ENCODE measurements at regions not wholly inside any gene's neighbourhood (a gene's known extent, or its start where the extent isn't known, plus 50 kb on each side); places are given as distances from the start of the nearest gene placed in this dataset.
"Not testable (repeated sequence)": the region's sequence is repeated elsewhere in the genome, so short reads cannot be mapped to it uniquely, and the experiment has no call there.

DNA sequence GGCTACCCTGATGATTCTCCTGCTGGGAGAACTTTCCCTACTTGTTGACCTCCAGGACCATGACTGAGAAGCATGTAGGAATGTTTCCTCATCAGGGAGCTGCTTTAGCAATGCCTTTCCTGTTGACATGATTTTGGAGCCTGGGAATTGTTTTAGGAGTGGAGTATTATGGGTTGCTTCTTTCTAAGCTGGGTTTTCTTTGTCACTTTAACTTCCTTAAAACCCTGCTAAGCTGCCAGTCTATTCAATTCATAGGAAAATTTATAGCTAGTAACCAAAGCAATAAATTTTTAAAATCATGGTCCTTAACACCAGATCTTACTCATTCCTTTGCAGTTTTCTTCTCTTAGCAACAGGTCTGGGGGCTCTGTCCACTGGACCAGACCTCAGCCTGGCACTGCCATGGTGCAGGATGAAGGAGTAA, 125.6 kb upstream of the TACR1 start:
- no peak for DNase-seq

DNA sequence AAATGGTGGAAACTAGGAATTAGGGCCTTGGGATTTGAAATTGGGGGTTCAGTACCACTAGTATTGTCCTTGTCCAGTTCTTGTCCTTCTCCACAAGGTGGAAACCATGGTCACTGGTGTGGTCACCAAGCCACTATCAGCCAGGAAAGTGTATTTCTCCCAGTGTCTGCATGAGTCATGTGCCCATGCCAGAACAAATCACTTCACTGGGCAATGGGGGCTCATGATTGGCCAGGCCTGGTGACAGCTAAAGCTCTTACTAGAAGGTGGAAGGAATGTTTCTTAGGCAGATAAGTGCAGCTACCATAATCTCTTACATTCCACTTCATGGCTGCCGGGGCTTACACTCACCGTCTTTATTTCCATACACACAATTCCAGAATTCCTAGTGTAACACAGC, 124.8 kb upstream of the TACR1 start:
- no peak for DNase-seq

DNA sequence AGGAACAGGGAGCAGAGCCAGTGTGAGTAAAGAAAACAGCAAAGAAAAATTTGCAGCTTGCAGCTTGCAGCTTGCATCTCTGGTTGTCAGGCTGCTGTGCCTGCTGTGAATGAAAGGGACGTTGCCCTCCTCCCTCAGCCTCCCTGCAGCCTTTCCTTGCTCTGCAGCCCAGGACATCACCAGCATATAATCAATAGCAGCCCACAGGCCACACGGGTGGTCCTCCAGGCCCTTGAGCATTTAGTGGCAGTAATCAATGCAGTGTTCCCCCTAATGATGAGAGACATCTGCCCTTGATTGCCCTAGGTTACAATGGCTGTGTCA, 122.2 kb upstream of the TACR1 start:
- no peak for DNase-seq

DNA sequence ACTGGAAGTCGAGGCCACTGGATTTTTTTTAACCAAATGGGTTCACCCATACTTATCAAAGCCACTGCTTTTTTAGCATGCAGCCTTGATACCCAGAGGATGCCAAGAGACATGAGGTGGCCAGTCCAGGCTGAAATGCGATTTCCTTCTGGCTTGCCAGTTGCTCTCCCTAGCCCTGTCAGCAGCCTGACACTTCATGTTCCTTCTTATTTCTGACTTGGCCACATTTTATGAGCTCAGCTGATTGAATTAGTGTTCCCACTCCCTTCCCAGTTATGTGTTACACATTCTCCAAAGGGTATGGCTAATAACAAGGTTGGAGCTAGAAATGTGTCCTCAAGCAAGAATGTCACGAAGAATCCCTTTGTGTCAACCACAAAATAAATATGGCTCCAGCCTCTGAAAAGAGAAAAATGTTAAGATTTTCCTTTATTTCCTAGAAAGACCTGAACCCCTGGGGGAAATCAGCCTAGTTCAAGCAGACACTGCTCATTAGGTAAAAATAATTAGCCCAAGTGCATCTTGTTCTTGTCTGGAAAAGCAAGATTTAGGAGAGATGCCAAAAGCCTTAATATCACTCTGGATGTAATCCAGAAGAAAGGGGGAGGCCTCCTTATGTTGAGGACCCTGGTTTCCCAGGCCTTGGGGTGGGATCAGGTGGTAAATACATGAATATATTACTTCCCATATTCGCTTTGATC, 121.7 kb upstream of the TACR1 start:
- no peak for DNase-seq

DNA sequence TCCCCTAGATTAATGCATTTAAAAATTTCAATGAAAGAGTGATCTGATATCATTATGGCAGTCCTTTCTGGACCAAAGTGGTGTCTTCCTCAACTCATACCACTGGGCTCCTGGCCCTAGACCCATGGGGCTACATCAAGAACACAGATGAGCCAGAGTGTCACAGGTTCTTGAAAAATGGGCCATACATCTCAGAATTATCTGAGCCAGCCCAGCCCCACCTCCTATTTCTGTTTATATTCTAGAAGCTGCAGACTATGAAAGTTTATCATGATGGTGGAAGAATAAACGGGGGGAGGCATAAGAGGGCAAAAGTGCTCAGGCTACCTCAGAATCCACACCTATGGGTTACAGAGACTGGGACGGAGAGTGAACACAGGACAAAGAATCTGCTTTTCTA, 120.6 kb upstream of the TACR1 start:
- DNase-seq, result no peak

DNA sequence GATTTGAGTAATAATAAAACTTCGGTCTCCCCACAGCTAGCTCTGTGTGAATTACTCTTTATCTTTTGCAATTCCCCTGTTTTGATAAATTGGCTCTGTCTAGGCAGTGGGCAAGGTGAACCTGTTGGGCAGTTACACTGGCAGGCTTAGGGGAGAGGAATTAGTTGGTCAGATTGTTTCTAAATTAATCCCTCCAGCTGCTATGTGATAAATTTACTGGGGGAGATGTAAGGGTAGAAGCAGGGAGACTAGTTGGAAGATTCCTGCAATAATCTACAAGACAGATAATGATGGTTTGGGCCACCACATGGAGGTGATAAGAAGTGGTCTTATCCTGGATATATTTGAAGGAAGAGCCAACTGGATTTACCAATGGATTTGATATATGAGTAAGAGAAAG, 118.5 kb upstream of the TACR1 start:
- no peak for DNase-seq

DNA sequence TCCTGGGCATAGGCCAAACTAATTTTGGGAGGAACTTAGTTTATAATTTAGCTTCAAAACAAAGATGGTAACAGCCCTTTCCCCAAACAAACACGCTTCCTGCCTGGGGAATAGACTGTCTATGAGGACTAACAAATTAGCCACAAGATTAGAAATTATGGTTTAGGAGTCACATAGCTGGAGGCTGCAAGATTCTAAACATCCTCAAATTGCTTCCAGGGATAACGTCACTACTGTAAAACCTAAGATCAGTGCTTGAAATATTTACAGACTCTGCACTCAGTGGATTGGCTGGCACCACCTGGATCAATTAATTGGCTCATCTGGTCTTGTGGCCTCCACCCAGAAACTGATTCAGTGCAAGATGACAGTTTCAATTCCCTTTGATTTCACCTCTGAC, 118.0 kb upstream of the TACR1 start:
- DNase-seq, result no peak

DNA sequence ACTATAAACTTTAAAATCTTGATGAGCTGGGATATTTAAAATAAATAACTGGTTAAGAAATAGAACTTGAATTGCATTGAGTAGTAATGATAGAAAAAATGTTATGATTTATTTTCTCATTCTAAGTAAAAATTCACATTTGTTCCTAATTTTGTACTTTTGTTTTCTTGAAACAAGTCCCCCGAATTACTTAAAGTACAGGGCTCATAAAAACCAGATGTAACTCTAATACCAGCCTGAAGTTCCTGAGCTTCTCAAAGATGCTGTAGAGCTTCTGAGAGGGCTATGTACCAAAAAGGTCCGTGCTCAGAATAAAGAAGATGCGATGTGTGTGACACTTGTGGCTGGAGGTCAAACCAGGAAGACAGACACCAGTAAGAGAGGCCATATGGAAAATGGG, 116.1 kb upstream of the TACR1 start:
- no peak for DNase-seq

DNA sequence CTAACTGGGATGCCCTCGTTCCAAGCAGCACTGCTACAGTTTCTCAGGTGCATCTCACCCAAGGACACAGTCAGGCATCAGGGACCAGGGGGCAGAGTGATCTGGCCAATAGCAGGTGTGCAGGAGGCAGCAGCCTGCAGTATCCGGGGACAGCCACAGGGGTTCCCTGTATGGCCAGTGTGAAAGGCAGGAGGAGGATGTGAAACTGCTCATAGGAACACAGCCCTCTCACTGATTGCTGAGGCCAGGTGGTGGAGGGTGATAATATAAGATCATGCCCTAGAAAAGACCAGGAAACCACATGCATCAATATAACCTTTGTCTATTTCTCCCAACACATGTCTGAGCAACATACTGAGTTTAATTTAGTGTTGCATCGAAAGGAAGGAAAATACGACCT, 112.7 kb upstream of the TACR1 start:
- DNase-seq, result peak; percentile 35

DNA sequence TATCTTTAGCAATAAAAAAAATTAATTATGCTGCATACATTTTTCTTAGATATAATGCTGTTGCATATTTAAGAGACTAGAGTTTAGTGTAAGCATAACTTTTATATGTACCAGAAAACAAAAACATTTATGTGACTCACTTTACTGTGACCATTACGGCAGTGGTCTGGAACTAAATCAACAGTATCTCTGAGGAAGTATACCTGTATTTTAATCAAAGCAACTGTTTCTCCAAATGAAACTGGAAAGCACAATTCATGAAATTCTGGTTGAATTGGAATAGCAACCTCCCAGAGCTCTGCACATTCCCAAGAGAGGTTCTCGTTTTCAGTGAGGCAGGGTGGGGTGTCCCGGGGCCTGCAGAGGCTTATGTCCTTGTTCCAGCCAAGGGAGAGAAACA, 112.2 kb upstream of the TACR1 start:
- no peak for DNase-seq

DNA sequence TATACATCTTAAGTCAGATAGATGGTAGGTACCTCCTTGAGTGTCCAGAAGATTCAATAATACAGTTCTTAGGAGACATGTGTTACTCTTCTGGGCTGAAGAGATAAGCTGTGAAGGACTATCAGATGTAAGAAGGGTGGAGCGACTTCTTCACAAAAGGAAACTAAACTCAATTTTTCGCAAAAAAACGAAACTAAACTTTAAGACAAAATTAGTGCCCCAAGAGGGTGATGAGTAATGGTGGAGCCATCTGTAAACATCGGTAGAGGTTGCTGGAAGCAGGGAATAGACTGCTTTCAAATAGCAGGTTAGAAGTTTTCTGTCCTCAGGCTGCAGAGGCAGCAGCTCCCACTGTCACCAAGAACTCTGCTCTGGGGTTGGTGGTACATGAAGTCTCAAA, 111.6 kb upstream of the TACR1 start:
- DNase-seq, result no peak

DNA sequence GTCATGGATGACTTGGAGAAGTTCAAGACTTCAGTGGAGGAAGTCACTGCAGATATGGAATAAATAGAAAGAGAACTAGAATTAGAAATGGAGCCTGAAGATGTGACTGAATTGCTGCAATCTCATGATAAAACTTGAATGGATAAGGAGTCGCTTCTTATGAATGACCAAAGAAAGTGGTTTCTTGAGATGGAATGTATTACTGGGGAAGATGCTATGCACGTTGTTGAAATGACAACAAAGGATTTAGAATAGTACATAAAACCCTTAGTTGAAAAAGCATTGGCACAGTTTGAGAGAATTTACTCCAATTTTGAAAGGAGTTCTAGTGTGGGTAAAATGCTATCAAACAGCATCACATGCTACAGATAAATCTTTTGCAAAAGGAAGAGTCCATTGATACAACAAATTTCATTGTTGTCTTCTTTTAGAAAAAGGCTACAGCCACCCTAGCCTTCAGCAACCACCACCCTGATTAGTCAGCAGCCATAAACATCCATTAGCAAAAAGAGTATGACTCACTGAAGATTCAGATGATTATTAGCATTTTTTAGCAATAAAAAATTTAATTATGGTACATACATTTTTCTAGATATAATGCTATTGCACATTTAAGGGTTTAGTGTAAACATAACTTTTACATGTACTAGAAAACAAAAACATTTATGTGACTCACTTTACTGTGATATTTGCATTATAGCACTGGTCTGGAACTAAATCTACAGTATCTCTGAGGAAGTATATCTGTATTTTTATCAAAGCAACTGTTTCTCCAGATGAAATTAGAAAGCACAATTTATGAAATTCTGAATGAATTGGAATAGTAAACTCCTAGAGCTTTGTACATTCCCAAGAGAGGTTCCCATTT, 110.5 kb upstream of the TACR1 start:
- no peak for DNase-seq

DNA sequence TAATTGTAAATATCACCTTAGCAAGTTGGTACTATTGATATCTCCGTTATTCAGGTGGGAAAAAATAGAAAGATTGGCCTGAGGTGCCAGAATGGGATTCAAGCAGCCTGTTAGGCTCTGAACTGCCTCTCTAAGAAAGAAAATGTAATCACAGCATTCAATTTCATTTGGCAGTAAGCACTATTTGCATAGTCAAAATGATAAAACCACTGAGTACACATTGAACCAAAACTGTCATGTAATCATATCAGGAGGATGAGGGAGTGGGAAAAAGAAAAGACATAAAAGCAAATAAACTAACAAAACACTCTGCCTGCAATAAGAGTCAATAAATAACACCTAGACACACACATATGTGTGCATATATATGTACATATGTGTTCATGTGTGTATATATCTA, 103.9 kb upstream of the TACR1 start:
- no peak for DNase-seq

DNA sequence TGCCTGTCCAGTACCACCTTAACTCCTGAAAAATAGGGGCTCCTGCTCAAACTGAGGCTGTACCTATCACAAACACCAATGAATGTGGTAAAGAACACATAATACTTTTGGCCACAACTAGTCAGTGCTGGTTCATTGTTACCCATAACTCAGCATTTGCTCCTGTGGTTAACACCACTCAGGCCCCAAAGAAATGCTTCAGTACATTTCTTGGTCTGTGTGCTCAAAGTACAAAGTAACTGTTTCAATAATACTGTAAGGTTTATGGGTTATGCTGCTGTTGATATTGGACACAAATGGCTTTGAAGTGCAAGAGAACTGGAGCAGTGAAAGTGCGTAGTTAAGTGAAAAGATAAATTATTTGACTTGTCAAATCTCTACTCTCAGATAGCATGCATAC, 95.0 kb upstream of the TACR1 start:
- DNase-seq, result no peak

DNA sequence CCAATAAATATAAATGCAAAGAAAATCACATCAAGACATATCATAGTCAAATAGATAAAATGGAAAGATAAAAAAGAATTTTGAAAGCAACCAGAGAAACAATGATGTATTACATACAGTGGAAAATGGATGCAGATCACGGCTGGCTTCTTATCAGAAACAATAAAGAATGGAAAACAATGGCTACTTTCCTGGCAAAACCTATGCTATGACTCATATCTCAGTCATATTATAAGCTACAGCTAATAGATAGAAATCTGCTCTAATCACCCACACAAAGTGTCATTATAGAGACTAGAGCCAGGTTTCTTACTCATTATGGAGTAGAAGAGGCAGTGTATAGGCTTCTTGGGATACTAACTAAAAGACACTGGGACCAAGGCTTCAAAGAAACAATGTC, 93.5 kb upstream of the TACR1 start:
- no peak for DNase-seq

DNA sequence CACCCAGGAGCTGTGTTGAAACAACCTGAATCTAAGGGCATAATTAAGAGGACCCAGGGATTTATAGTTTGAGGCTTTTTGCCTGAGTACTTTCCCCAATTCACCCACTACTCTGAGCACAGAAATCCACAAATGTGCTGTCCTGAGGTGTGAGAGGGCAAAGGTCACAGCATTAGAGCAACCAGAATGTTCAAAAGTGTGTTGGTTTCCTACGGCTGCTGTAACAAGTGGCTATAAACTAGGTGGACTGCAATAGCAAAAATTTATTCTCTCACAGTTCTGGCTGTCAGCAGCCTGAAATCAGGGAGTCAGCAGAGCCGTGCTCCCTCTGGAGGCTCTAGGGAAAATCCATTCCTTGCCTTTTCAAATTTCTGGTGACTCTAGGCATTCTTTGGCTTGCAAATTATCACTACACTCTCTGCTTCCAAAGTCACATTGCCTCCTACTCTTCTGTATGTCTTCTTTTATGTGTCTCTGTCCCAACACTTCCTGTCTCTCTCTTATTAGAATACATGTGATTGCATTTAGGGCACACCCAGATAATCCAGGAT, 91.4 kb upstream of the TACR1 start:
- no peak for DNase-seq

DNA sequence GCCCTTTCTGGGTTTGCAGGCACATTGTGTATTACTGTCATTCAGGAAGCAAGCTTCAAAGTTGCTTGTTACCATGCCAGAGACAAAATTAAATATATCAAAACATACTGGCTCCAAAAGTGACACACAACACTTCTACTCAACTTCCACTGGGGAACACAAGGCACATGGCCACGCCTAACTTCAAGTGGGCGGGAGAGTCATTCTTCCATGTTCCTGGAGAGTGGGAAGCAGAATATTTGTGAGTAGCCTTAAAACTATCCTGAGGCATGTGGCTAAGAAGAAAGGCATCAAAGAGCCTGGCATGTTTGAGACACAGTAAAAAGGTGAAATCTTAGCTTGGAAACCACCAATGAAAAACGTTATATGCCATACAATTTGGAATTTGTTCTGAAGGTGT, 90.5 kb upstream of the TACR1 start:
- no peak for DNase-seq

DNA sequence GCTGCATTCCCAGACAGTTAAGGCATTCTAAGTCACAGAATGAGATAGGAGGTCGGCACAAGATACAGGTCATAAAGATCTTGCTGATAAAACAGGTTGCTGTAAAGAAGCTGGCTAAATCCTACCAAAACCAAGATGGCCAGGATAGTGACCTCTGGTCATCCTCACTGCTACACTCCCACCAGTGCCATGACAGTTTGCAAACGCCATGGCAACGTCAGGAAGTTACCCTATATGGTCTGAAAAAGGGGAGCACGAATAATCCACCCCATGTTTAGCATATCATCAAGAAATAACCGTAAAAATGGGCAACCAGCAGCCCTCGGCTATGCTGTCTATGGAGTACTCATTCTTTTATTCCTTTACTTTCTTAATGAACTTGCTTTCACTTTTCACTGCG, 89.9 kb upstream of the TACR1 start:
- DNase-seq, result not testable (repeated sequence)

DNA sequence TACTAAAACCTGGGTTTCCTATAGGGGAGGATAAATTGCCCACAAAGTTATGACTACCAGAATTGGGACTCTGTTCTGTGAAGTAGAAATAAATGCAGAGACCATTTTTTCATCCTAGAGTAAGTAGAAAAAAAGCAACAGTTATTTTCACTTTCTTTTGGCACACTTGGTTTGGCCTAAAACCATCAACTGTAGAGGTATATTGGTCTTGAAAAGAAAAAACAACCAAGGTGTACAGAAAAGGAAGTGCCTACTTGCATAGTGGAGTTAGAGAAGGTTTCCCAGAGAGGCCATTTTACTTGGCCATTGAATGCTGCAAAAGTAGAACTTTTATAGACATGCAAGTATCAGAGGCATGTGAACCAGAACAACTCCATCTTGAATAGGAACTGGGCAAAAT, 89.4 kb upstream of the TACR1 start:
- DNase-seq, result no peak

DNA sequence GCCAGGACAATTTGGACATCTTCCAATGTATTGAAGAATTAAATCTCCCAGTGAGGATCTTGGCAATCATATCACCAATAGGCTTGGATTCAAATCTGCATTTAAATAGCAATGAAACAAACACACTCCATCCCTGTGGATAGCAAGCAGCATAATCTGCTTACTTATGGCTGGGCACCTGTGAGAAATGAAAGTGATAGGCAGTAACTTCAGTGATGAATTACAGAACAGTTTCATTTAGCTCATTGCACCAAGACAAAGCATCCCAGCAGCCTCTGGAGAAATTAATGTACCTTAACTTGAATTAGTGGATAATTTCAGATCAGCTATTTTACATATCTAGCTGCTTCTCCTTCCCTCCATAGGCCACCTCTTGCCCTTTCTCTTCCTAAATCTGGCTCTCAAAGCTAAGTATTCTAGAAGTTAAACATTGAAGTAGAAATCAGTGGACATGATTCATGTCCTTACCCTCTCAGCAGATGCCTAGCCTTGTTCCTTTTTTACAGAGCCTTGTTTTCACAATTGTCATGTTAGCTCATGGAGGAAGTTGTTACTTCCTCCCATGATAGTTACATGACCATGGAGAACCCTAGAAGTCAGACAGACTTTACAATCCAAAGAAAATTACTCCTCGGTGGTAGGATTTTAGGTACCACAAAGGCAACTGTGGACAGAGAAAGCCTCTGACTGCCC, 88.5 kb upstream of the TACR1 start:
- DNase-seq, result no peak

DNA sequence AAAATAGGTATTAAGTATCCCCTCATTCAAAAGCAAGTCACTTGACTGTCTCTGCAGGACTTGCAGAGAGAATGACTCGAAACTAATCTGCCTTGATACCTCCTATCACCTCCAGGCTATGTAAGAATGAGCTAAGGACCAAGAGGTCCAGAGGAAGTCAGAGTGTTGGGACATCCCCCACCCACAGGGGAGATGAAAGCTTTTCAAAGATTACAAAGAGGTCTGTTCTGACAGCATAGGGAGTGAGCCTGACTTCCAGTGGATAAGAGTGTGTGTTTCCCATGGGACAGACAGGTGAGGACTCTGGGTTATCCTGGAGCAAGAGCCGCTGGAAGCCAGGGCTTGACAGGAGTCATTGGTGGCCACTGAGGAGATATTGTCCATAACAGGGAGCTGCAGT, 85.0 kb upstream of the TACR1 start:
- DNase-seq, result no peak

DNA sequence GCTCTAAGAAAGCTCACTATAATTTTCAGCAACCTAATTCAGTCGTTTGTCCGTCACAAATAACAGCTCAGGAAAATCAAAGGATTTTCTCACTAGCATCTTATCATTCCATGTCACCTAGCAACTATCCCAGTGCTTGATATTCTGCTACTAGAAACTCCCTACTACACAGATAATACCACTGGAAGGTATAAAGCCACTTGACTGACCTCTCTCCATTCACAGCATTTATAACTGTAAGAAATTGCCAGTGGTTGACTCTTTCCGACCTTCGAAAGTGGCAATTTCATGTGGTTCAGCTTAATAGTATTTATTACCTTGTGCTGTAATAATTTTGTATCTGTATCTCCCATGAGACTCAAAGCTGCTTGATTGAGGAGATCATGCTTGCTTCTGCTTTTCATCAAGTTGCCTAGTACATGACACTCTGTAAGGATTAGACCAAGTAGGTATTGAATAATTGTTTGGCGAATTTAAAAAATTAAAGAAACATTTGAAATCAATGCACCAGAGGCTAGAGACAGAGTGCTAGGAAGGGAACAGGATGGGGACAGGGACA, 79.6 kb upstream of the TACR1 start:
- DNase-seq, result no peak

DNA sequence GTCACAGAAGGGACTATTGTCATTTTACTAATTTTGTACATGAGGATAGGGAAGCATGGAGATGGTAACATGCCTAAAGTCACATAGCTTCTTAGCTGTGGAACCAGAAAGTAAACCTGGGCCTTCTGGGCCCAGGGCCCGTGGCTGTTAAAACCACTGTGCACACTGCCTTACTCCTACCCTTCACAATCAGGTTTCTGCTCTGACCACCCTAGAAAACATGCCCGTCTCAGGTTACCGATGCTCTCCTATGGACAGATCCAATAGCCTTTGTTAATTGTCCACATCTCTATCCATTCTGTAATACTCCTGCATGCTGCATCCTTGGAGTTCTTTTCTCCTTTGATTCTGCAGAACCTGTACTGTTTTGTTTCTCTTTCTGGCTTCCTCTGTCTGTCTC, 79.0 kb upstream of the TACR1 start:
- DNase-seq, result no peak

Measured in tongue (tissue), 1 donor.